ENCODE measurements at regions not wholly inside any gene's neighbourhood (a gene's known extent, or its start where the extent isn't known, plus 50 kb on each side); places are given as distances from the start of the nearest gene placed in this dataset.
A peak's percentile ranks its signal among the peaks of the same experiment; 100 is the strongest.

GRCh38 chr6:144574796-144575195 is 289.7 kb downstream of the UTRN start:
- no peak overlapping the region for H3K9ac ChIP-seq (ENCODE audit: insufficient read depth, low read depth, low read length)
- no TSS peak for BruUV-seq (replicated peaks)
- ATAC-seq, result no peak
- H3K4me1 ChIP-seq (ENCODE audit: insufficient read depth, low read length), result peaks cover 27% of the 10 kb centered on the region
- intact Hi-C loops (cut with micrococcal nuclease; ENCODE audit: unreplicated experiment) (no loop called here), in situ Hi-C loops (cut with HindIII; ENCODE audit: extremely low pct_ligation_motif_present, low pct_unique_long_range_greater_than_20kb) (no loop called here)
- WGBS (ENCODE audit: low lambda C conversion rate), result 95% methylated on average over 2 of the region's 2 CpGs
- H3K27me3 ChIP-seq (ENCODE audit: control insufficient read depth in 1 of 2, insufficient read depth in 2 of 2, low read length in 2 of 2), result no peaks in the 10 kb centered on the region
- ChIA-PET CTCF (ENCODE audit: low intra/inter-chr PET ratio, low total read pairs) (no interaction called here), POLR2A (no interaction called here)
- H3K4me3 ChIP-seq (replicated peaks in 1 of 3; ENCODE audit: insufficient read depth in 1 of 3, low read depth in 2 of 3, low read length in 3 of 3), result no peak overlapping the region
- no peak overlapping the region for H2AFZ ChIP-seq (ENCODE audit: low read length)
- H3K9me3 ChIP-seq (ENCODE audit: low read length), result no peaks in the 10 kb centered on the region
- H3K36me3 ChIP-seq (replicated peaks in 1 of 2; ENCODE audit: control insufficient read depth in 1 of 2, insufficient read depth in 2 of 2, low read length in 2 of 2), result peaks cover 9 to 18% of the 10 kb centered on the region in 2 experiments
- peak; percentile 30 for FAIRE-seq
- H4K20me1 ChIP-seq (ENCODE audit: insufficient read depth, low read length), result no peaks in the 10 kb centered on the region
- no peak overlapping the region for H3K27ac ChIP-seq (ENCODE audit: extremely low read length, insufficient read depth, low read length)
- no peaks in the 10 kb centered on the region for H3K79me2 ChIP-seq (ENCODE audit: insufficient read depth, low read length)
- H3K4me2 ChIP-seq (ENCODE audit: low read depth, low read length), result no peak overlapping the region
- no peak for TF ChIP-seq REL (CRISPR knock-in tag; conservative IDR thresholded peaks at IDR 0.05)
- TF ChIP-seq ZNF513 (CRISPR knock-in tag; conservative IDR thresholded peaks at IDR 0.05), result no peak
- TF ChIP-seq PHF21A (CRISPR knock-in tag; IDR thresholded peaks at IDR 0.05), result no peak
- no peak for TF ChIP-seq ZGPAT (CRISPR knock-in tag; IDR thresholded peaks at IDR 0.05)
- TF ChIP-seq ZFP36L1 (CRISPR knock-in tag; IDR thresholded peaks at IDR 0.05), result no peak
- no peak for TF ChIP-seq ZNF644 (CRISPR knock-in tag; IDR thresholded peaks at IDR 0.05; ENCODE audit: low read depth)
- no peak for TF ChIP-seq TCF7L2 (IDR thresholded peaks at IDR 0.05; ENCODE audit: low read depth, low read length)
- no peak for TF ChIP-seq SSRP1 (CRISPR knock-in tag; IDR thresholded peaks at IDR 0.05)
- TF ChIP-seq NBN (conservative IDR thresholded peaks at IDR 0.05), result no peak
- TF ChIP-seq ZNF232 (CRISPR knock-in tag; IDR thresholded peaks at IDR 0.05; ENCODE audit: borderline replicate concordance), result no peak
- DNase-seq (ENCODE audit: low spot score), result no peak

Data from HepG2 (cell line).